ENCODE measurements at regions not wholly inside any gene's neighbourhood (a gene's known extent, or its start where the extent isn't known, plus 50 kb on each side); places are given as distances from the start of the nearest gene placed in this dataset.

DNA sequence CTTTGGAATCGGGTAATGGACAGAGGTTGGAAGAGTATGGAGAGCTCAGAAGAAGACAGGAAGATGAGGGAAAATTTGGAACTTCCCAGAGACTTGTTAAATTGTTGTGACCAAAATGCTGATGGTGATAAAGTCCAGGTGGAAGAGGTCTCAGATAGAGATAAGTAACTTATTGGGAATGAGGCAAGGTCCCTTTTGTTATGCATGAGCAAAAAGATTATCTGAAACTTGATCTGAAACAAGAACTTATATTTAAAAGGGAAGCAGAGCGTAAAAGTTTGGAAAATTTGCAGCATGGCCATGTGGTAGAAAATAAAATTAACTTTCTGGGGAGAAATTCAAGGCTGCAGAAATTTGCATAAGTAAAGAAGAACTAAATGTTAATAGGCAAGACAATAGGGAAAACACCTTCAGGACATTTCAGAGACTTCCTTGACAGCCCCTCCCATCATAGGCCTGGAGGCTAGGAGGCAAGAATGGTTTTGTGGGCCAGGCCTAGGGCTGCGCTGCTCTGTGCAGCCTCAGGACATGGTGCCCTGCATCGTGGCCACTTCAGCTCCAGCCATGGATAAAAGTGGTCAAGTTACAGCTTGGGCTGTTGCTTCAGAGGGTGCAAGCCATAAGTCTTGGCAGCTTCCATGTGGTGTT, 425.7 kb upstream of the PRICKLE1 start:
- DNase-seq (ENCODE audit: low read depth), result no peak

DNA sequence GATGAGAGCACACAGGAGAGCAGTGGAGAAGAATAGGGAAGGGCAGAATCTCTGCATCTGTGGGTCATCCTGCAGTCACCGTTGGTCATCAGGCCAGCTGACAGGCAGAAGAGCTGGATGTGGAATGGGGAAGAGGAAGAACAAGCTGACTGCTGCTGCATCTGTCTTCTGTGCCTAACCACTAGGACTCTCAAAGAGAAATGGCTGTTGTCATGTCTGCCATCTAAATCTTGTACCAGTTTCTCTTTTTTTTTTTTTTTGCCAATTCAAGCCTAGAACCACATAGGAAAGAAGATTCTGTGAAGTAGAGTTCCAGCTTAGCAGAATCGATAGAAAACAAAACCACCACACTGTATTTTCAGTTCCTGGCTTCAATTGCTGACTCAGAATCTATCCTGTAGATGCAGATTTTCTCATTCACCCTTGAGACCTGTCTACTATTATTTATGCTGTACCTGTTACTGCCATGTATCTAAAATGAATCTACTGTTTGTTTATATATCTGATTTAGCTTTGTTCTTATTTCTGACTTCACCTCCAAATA, 421.9 kb upstream of the PRICKLE1 start:
- no peak for DNase-seq (ENCODE audit: low read depth)

DNA sequence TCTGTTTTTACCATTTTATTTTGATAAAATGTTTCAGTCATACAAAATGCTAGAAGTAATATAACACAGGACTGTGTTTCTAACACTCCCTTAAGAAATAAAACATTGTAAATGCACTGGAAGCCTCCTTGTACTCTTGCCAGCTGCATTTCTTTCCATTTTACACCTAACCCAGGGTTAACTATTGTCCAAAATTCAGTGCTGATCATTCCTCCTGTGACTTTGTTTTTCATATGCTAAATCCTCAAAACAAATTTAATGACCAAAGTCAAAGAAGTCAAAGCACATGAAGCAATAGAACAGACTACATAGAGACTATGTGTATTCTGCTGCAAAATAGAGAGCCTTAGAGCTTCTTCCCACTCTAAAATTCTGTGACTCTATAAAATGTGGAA, 420.3 kb upstream of the PRICKLE1 start:
- no peak for DNase-seq (ENCODE audit: low read depth)

DNA sequence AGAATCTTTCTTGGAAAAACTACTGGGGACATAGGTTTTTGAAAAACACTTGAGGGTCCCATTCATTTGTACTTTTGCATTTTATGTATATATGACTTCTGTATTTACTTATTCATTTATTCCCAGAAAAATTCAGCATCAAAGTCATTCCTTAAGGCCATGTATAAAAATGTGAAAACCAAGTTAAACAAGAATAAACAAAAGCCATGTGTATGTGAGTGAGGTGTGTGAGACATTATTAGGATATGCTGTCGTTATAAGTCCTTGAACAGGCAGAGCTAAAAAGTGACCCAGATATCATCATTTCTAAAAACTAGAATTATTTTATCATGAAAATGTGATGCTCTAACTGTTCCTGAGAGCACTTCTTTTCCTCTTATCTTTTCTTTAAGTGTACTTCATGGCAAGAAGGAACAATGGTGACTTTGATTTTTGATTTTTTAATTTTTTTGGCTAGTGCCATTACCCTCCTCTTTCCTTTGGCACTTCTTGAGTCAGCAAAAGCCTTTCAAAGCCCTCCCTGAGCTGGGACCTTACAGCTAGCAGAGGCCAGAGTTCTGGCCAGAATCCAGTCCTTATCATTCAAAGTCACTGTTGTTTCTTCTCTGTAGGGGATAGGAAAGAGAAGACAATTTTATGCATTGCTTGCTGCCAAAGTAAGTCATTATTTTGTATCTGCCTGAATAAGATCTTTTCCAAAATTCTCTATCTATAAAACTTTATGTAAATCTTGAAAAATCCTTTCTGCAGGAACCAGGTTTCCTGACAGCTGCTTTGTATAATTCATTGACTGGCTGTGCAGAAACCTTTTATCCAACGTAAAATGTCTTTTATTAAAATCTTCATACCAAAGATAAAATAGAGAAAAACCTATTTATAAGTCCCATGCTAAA, 419.7 kb upstream of the PRICKLE1 start:
- DNase-seq (ENCODE audit: low read depth), result no peak

DNA sequence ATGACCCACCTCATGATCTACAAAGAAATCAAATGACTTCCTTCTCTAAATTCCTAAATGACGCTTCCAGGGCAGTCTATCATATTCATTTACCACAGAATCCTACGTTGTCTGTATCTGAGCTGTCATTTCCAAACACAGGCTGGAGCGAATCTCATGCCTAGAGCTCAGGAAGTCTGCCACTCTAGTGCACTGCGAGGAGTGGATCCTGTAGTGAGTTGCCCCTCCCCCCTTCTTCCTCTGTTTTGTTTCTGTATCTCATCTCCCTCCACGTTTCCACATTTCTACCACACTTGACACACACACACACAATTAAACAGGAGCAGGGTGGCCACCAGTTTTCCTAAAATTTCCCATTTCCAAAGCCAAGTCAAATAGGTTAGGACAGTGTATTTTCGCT, 415.4 kb upstream of the PRICKLE1 start:
- no peak for DNase-seq (ENCODE audit: low read depth)

DNA sequence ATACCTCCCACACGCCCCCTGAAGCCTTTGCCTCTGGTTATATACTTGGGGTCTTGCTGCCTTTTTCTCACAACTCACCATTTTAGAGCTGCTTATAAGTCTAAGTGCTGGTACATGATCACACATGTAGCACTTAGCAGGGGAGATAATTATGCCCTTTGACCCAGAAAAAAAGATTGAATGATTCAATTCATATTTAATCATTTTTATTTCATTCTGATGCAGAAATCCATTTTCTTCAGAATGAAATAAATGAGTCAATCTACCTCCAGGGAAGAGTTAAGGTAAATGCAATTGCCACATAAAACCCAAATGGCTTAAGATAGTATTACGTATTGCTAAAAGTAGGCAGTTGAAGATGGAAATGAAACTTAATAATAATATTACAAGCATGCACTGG, 414.6 kb upstream of the PRICKLE1 start:
- no peak for DNase-seq (ENCODE audit: low read depth)

DNA sequence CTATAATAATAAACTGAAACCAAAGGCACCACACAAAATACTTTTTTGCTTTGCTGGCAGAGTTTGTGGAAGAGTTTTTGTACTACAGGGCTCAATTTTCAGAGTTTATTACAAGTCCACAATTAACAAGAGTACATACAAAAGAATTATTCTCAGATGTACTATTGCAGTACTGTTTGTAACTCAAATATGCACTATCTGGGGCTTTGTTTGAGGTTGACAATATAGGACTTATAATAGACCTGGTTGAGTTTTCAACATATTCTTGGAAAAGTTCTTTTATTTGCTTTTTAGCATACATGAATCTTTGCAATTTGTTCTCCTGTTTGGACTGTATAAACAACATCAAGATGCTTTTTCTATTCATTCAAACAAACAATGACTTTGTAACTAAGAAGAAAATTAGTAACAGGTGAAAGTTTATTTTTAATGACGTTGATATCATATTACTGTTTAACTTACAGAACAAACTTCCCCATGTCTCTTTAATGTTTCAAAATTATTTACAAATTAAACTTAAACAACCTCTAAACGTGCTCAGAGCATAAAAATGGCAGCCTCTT, 407.4 kb upstream of the PRICKLE1 start:
- peak; percentile 19 for DNase-seq (ENCODE audit: low read depth)

DNA sequence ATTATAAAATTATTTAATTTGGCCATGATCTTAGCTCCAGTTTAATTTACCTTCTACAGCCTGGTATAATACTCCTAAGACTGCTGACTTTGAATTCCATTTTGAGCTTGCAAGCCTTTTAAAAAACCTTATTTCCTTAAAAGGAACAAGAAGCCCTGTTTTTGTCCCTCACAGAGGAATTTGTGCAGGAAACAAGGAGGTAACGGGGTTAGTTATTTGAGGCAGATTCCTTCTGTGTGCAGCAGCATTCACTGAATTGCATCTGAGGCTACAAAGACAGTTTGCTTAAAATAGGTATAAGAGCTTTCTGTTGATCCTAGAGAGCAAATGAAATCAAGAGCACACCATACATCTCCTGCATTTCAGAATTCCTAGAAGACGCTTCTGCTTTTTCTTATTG, 403.3 kb upstream of the PRICKLE1 start:
- no peak for DNase-seq (ENCODE audit: low read depth)

DNA sequence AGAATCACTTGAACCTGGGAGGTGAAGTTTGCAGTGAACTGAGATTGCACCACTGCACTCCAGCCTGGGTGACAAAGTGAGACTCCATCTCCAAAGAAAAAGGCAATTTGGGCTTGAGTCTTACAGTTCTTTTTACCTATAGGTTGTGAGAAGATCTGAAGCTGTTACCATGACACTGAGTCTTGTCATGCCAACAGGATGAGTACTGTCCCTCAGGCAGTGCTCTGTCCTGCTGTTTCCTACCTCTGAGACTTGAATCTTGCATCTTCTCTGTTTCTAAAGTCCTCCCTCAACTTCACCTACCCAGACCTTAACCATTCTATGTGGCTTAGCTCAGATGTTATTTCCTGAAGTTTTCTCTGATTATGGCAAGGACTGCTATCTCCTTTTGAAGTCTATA, 400.8 kb upstream of the PRICKLE1 start:
- no peak for DNase-seq (ENCODE audit: low read depth)

DNA sequence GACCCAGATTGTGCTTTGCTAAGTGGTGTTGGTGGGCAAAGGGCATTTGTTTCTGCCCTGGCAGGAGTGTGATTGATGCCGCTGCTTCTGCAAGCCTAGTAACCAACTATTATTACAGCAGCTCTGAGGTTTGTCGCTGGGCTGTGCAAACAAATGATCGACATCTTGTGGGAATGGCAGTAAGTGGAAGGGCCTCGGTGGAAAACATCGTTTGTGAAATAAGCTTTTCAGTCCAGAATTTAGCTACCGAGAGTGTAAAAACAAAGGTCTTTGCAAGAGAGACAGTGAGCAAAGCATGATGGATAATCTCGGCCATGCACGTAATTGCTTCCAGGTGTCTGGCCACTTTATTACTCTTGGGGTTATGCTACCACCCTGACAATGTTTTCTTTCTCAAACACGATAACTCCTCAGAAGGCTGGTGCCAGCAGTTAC, 397.7 kb upstream of the PRICKLE1 start:
- DNase-seq (ENCODE audit: low read depth), result peak; percentile 23

DNA sequence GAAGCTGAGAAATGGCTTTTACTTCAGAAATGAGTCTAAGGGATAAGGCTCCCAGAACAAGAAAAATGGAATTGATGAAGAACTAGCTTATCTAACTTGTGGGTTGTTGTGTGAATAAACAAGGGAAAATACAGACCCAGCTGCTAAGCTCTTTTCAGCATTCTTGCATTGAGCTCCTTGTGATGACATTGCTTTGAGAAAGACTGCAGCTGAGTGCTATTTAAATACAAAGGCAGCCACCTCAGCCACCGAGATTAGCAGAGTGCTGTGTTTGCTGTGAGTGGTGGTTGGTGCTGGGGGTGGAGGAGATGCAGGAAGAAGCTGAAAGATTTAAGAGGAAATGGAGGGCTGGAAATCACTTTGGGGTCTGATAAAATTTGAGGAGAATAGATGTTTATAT, 396.0 kb upstream of the PRICKLE1 start:
- no peak for DNase-seq (ENCODE audit: low read depth)

DNA sequence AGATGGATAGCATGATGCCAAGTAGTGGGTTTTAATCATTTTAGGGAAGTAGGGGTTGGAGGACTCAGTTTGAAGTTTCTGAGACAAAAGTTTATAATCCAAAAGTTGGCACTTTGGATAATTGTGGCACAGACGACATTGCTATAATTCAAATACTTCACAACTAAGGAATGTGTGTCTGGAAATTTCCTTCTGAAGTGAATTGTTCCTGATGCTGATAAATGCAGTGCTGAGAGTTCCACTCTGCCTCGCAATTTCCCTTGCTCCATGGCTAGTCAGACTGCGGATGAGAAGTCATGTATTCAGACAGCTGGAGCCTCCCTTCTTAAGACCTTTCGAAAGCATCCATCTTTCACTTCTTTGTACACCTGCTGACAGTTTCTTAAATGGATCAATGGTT, 393.3 kb upstream of the PRICKLE1 start:
- DNase-seq (ENCODE audit: low read depth), result no peak

DNA sequence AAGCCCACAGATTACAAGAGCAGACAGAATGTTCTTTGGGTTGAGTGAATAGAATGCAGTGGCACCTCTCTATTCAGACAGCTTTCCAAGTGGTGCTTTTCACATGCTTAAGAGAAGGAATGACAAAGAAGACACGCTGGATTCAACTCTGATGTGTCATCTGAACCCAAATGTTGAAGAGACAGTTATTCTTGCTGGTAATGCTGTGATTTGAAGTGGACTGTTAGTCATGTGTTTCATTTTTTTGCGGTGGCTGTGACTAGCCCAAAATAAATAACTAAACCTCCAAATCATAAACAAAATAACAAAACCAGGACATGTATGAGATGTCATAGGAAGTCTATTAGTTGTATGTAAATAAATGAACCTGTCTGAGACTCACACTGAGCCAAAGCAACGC, 391.8 kb upstream of the PRICKLE1 start:
- peak; percentile 49 for DNase-seq (ENCODE audit: low read depth)

DNA sequence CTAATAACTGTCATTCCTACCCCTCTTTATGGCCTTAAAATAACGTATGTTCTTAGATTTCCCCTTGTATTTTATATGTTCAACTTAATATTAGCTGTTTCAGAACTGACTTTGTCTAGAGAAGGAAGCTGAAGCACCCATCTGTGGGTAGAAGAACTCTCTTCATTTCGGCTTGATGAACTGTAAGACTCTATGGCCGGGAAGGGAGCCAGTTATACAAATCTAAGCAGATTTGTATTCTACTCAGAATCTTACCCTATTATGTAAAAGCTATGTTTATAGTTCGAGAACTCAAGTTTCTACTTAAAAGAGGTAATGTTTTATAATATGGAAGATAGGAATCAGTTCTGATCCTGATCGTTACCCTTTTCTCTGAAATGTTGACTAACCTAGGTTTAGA, 390.9 kb upstream of the PRICKLE1 start:
- no peak for DNase-seq (ENCODE audit: low read depth)

DNA sequence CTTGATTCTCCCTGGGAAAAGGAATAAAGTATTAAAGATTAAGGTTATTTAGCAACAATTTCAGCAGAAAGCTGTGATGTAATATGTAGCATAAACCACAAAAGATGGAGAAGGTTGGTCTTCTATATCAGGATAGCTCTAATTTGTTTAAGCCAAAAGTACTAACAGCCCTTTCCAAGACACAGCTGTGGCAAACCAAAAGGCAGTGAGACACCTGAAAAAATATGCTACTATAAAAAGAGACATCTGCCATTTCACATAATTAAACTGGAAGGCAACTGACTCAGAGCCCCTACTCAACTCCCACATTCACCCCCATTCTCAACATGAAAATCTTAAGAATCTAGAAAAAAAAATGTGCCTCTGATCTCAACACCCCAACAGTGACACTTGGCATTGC, 390.2 kb upstream of the PRICKLE1 start:
- DNase-seq (ENCODE audit: low read depth), result no peak

DNA sequence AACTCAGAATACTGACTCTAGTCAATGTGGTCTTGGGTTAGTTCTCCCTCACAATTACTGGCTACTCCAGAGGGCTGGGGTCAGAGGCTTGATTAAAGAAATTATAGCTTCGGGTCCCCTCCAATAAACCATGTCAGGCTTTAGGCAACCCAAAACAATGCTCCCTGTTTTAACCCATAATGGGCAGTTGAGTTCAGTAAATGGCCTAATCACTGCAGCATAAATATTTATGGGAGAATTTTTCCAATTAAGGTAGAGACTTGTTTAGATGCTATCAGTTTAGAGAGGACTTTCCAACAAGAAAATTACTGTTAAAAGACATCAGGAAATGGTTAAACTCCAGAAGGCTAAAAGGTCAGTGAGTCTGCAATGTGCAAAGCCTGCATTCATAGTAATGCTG, 389.2 kb upstream of the PRICKLE1 start:
- DNase-seq (ENCODE audit: low read depth), result no peak

DNA sequence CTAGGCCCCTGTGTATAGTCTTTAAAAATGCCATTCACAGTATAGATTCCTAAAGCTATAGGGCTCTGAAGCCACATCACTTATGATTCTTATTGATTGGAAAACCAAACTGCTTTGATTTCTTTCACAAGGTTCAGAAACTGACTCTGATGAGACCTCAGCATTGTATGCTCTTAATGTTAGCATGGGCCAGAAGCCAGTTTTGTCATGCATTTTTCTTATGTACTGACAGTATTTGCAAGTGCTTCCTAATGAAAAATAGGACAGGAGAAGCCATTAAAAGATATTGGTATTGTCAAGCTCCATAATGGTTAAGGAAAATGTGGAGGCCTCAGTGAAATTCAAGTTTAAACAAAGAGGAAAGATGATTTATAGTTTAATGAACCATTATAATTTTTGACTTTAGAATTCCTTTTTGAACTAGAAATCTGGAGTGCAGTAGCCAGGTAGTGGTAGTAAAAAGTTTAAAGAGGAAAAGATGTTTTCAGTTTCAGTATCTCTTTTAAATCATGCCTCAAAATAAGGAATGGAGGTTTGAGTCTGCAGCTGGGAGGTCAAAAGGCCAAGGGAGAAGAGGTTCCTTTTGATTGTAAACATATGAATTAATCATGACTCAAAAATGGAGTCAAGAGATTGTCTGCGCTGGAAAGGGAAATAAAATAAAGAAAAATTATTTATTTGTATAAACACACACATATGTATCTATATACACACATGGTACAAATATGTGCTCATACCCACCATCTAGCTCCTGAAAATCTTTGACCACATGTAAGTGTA, 388.1 kb upstream of the PRICKLE1 start:
- DNase-seq (ENCODE audit: low read depth), result no peak

DNA sequence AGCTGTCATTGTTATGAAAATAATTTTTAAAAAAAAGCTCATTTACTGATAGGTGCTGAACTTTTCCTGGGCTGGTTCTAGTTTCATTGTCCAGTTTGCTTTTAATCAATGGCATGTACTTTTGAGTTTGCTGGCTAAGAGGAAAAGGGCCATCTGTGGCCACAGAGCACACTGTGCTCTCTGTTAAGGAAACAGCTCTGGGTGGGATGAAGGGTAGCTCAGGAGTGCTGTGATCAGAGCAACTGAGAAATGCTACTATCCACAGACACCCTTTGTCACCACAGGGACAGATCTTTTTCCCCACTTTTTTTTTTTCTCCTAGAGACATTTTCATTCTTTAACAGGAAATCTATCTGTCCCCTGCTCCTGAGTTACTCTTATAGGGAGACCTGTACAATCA, 387.1 kb upstream of the PRICKLE1 start:
- no peak for DNase-seq (ENCODE audit: low read depth)

DNA sequence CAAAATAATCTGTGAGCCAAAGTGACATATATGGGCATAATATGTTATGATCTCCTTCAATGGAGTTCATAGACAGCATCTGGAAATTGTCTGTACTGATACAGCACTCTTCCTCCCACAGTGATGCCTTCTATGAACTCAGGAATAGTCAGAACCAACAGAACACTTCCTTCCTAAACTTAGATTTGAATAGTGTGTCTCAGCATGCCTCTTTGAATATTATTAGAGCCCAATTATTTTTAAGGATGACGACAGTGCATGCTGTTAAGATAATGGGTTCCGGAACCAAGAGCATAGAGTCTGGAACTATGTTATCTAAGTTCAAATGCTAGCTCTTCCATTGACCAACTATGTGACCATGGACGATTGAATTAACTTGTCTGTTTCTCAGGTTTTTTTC, 386.6 kb upstream of the PRICKLE1 start:
- no peak for DNase-seq (ENCODE audit: low read depth)

DNA sequence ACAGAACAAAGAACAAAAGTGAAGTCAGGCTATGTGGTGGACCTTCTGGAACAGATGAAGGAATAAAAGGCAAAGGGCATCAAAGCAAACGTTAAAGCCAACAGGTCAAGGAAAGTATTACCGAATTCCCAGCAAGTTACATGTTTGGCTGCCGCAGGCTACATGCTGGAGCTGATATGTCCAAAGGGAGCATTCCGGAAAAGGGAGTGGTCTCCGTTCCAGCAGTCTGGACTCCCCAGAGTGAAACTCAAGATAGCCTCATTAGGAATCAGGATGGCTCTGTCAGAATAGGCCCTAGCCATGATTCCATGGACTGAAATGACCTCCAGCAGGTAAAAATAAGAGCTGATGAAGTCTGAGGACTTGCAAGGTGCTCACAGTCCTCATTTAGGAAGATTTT, 379.8 kb upstream of the PRICKLE1 start:
- no peak for DNase-seq (ENCODE audit: low read depth)

DNA sequence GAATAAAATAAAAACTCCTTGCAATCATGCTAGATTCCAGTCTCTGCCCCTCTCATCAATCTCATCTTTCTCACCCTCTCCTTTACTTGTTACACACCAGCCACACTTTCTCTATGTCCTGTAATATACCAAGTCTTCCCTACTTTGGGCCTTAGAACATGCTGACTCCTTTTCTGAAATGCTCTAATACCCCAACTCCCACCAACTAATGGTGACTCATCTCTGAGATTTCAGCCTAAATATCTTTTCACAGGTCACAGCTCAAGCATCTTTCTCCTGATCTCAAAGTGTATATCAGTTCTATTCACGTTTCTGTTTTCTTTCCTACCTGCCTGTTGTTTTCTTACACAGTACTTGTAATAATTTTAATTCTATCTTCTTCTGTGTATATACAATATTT, 378.9 kb upstream of the PRICKLE1 start:
- no peak for DNase-seq (ENCODE audit: low read depth)

DNA sequence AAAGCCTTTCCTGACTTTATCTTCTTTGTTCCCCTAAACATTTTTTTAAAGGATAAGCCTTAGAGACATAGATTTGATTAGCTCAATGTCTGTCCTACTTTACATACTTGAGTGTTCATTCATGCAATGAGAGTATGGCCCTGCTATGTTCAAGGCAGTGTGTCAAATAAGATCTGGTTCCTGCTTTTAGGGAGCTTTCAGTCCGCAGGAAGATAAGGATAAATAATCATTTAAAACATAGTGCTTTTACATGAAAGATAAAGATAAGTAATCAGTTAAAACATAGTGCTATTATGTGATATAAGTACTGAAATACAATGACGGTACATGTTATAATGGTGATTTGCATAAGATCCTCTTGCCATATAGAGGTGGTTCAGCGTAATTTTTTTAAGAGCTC, 378.3 kb upstream of the PRICKLE1 start:
- no peak for DNase-seq (ENCODE audit: low read depth)
